ENCODE measurements at regions not wholly inside any gene's neighbourhood (a gene's known extent, or its start where the extent isn't known, plus 50 kb on each side); places are given as distances from the start of the nearest gene placed in this dataset.
"Not testable (repeated sequence)": the region's sequence is repeated elsewhere in the genome, so short reads cannot be mapped to it uniquely, and the experiment has no call there.

- DNase-seq (ENCODE audit: low spot score), result no peak
Observed at GRCh38 chr17:6259899-6260298, 175.0 kb downstream of the AIPL1 start.

DNA sequence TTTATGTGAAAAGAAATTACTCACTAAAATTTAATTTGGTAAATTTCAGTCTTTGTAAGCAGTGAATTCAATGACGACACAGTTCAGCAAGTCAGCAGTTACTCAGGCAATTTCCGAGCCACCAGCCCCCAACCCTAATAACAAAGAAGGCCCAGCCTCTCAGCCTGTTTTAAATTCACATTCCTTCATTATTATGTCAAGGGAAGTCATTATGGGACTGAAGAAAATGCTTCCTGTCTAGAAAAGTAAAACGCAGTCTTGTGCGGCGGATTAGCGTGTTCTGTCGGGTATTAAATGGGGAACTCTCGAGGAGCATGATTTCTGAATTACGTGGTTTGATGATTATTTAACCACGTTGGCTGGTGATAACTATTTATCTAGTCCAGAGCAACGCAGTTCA, 177.6 kb downstream of the AIPL1 start:
- no peak for DNase-seq (ENCODE audit: low spot score)

- no peak for DNase-seq (ENCODE audit: low spot score)
Observed at GRCh38 chr17:6255322-6255721, 179.6 kb downstream of the AIPL1 start.

GRCh38 chr17:6254036-6254435, 180.9 kb downstream of the AIPL1 start:
- DNase-seq (ENCODE audit: low spot score), result no peak

DNA sequence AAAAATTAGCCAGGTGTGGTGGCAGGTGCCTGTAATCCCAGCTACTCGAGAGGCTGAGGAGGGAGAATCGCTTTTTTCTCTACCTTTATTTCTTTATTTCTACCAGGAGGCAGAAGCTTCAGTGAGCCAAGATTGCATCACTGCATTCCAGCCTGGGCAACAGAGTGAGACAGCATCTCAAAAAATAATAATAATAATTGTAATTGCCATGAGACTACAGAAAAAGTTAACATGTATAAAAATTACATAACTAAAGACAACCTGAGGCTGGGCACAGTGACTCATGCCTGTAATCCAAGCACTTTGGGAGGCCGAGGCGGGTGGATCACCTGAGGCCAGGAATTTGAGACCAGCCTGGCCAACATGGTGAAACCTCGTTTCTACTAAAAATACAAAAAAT, 181.5 kb downstream of the WSCD1 start:
- not testable (repeated sequence) for DNase-seq (ENCODE audit: low spot score)

- no peak for DNase-seq (ENCODE audit: low spot score)
Observed at GRCh38 chr17:6249732-6250131, 179.6 kb downstream of the WSCD1 start.

DNA sequence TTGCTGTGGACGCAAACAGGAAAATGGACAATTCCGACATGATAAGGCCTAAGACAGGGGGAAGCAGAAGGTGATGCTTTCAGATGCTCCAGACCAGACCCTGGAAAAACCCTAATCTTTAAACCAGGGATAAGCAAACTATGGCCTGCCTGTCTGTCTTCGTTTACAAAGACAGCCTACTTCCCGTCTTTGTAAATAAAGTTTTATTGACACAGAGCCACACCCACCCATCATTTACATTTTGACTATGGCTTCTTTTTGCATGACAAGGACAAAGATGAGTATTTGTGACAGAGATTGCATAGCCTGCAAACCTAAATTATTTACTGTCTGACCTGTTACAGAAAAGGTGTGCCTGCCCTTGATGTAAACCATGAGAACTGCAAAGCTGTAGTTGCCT, 177.9 kb downstream of the WSCD1 start:
- DNase-seq (ENCODE audit: low spot score), result no peak

DNA sequence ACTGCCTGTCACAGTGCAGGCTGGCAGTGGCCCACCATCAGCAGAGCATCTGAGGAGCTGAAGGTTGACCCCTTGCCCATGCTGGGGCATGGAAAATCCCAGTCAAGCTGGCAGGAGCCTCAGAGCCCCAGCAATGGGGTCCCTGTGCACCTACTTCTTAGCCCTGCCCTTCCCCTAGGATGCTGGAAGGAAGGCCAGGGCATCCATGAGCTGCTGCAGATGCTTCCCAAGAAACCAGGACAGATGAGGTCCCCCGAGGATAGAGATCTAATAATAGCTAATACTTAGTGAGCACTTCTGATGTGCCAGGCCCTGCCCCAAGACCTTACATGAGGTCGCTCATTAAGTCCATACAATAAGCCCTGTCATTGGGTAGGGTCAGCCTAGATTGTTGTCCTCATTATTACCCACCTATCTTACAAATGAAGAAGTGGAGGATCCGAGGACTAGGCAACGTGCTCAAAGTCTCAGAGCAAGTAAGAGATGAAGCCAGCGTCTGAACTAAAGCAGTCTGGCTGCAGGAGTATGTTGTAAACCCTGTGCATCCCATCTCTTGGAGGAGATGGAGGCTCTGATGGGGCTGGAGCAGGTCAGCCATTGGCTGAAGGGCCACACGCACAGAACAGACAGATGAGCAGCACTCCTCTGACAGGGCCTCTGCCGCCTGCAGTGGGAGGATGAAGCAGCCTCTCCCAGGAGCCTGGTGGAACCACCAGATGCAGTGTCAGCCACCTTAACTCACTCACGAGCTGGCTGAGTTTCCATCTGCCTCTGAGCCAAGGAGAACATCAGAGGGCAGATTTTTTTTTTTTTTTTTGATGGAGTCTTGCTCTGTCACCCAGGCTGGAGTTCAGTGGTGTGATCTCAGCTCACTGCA, 175.4 kb downstream of the WSCD1 start:
- no peak for DNase-seq (ENCODE audit: low spot score)

- DNase-seq (ENCODE audit: low spot score), result no peak
Observed at GRCh38 chr17:6244796-6245195, 174.6 kb downstream of the WSCD1 start.

- no peak for DNase-seq (ENCODE audit: low spot score)
Observed at GRCh38 chr17:6244253-6244652, 174.1 kb downstream of the WSCD1 start.

- DNase-seq (ENCODE audit: low spot score), result no peak
Observed at GRCh38 chr17:6243186-6243585, 173.0 kb downstream of the WSCD1 start.

- peak; percentile 20 for DNase-seq (ENCODE audit: low spot score)
Observed at GRCh38 chr17:6241996-6242395, 171.8 kb downstream of the WSCD1 start.

DNA sequence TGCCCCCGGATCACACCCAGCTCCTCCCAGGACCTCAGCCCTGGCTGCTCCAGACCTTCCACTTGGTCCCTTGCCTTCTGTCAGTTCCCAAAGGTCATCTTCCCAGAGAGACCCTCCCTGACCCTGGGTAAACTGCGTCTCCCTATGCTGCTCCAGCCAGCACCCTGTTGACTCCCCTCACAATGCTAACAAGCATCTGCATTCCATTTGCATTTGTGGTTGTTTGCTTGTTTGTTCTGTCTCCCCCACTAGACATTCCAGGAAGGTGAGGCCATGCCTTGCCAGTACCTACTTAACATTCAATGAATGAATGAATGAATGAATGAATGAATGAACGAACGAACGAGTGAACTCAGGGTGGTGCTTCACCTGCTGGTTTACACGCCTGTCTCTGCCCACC, 171.2 kb downstream of the WSCD1 start:
- DNase-seq (ENCODE audit: low spot score), result peak; percentile 39

GRCh38 chr17:6240601-6241000, 170.4 kb downstream of the WSCD1 start:
- DNase-seq (ENCODE audit: low spot score), result no peak

- DNase-seq (ENCODE audit: low spot score), result no peak
Observed at GRCh38 chr17:6240001-6240400, 169.8 kb downstream of the WSCD1 start.

- no peak for DNase-seq (ENCODE audit: low spot score)
Observed at GRCh38 chr17:6239241-6239798, 169.1 kb downstream of the WSCD1 start.

- DNase-seq (ENCODE audit: low spot score), result no peak
Observed at GRCh38 chr17:6233856-6234255, 163.7 kb downstream of the WSCD1 start.

DNA sequence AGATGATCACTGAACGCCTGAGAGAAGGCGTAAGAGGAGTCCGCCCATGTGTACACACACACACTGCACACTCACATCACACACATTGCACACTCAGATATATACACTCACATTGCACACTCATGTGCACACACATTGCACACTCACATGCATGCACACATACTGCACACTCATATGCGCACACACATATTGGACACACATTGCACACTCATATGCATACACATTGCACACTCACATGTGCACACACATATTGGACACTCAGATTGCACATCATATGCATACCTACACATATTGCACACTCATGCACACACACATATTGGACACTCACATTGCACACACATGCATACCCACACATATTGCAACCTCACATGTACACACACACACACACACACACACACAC, 163.2 kb downstream of the WSCD1 start:
- DNase-seq (ENCODE audit: low spot score), result no peak

GRCh38 chr17:6232732-6233101, 162.5 kb downstream of the WSCD1 start:
- no peak for DNase-seq (ENCODE audit: low spot score)

DNA sequence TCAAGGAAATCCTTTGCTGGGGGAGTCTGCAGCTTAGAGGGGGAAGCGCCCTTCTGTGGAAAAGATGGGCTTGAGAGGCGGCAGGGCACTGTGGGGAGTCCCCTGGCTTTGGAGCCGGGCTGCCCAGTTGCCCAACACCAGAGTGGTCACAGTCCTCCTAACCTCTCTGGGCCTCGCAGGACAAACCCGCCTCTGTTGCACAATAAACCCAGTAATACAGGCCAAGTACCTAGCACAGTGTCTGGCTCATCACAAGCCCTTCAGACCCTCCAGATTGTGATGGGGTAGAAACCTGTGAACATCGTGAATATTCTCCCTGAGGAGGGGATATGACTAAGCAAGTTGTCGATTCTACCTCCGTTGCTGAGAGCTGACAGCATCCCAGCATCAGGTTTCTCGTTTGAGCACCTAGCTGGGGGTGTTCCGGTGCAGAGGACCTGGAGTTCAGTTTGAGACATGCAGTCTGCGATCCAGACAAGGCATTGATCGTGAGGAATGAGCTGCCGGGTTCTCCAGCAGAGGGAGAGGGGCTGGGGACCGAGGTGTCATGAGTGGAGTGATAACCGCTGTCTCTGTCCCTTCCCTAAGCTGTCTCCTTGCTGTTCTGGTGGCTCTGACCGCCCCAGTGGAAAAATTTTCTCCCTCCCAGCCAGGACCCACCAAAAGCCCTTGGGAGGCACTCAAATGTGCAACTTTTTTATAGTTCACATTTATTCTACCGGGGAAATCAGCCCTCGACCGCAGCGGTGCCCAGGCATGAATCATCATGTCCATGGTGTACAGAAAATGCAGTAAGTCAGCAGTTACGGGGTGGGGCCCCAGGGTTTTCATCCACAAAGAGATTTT, 161.9 kb downstream of the WSCD1 start:
- no peak for DNase-seq (ENCODE audit: low spot score)

GRCh38 chr17:6231465-6231864, 161.3 kb downstream of the WSCD1 start:
- DNase-seq (ENCODE audit: low spot score), result no peak

GRCh38 chr17:6218333-6218732, 148.2 kb downstream of the WSCD1 start:
- no peak for DNase-seq (ENCODE audit: low spot score)

Data from mesenteric fat pad (tissue), 1 donor.